Neural cell (in vitro differentiated cells): ENCODE measurements at regions not wholly inside any gene's neighbourhood (a gene's known extent, or its start where the extent isn't known, plus 50 kb on each side); places are given as distances from the start of the nearest gene placed in this dataset.
"Not testable (repeated sequence)": the region's sequence is repeated elsewhere in the genome, so short reads cannot be mapped to it uniquely, and the experiment has no call there.

ENCODE experiments used
- H2AFZ ChIP-seq: fragments of 200-600, 300-800 bp; sonication (generic), shearing (Covaris generic); 2 replicates; pipeline ENCODE4 v1.6.0; 2014; ENCODE audit warnings: low read depth, mild to moderate bottlenecking, antibody characterized with exemption, low read length, moderate library complexity
- H3F3A ChIP-seq: fragments of 200-600 bp; shearing (Covaris generic); 2 replicates; pipeline ENCODE4 v1.6.1; 2016; ENCODE audit warnings: mild to moderate bottlenecking, moderate library complexity, mixed read lengths, antibody characterized with exemption, low read length; ENCODE audit not compliant: insufficient read depth, poor library complexity, severe bottlenecking
- H3K27ac ChIP-seq: fragments of 200-600, 300-800 bp; sonication (generic), shearing (Covaris generic); 2 replicates; pipeline ENCODE4 v1.5.1; 2014; ENCODE audit warnings: mild to moderate bottlenecking, low read length, moderate library complexity
- H3K27me3 ChIP-seq: fragments of 300-800, 200-600 bp; sonication (generic), shearing (Covaris generic); 2 replicates; pipeline ENCODE4 v1.6.0; 2014; ENCODE audit warnings: mild to moderate bottlenecking, low read depth, low read length, moderate library complexity; ENCODE audit not compliant: insufficient read depth
- H3K36me3 ChIP-seq: fragments of 300-800, 200-600 bp; sonication (generic), shearing (Covaris generic); 2 replicates; pipeline ENCODE4 v1.5.1; 2014; ENCODE audit warnings: mild to moderate bottlenecking, antibody characterized with exemption, low read length, moderate library complexity; ENCODE audit not compliant: insufficient read depth
- H3K4me2 ChIP-seq: fragments of 300-800, 200-600 bp; sonication (generic), shearing (Covaris generic); 2 replicates; pipeline ENCODE4 v1.6.0; 2014; ENCODE audit warnings: mild to moderate bottlenecking, low read length
- H3K4me3 ChIP-seq: fragments of 300-800, 200-600 bp; sonication (generic), shearing (Covaris generic); 2 replicates; pipeline ENCODE4 v1.5.1; 2014; ENCODE audit warnings: mild to moderate bottlenecking, low read length, moderate library complexity
- H3K79me2 ChIP-seq: fragments of 200-600 bp; shearing (Covaris generic); replicated peaks from 2 replicates; pipeline ENCODE4 v1.6.0; 2014; ENCODE audit warnings: mild to moderate bottlenecking, low read length, moderate library complexity; ENCODE audit not compliant: insufficient read depth
- H3K9ac ChIP-seq: fragments of 300-800, 200-600 bp; sonication (generic), shearing (Covaris generic); 2 replicates; pipeline ENCODE4 v1.6.1; 2016; ENCODE audit warnings: mild to moderate bottlenecking, low read length, mixed read lengths
- H3K9me2 ChIP-seq: fragments of 200-600 bp; shearing (Covaris generic); 2 replicates; pipeline ENCODE4 v1.6.1; 2016; ENCODE audit warnings: mild to moderate bottlenecking, low read length, mixed read lengths; ENCODE audit not compliant: insufficient read depth
- H3K9me3 ChIP-seq: fragments of 200-600, 300-800 bp; sonication (generic), shearing (Covaris generic); 2 replicates; pipeline ENCODE4 v1.6.1; 2016; ENCODE audit warnings: mild to moderate bottlenecking, mixed run types, low read length, moderate library complexity, mixed read lengths
- H4K20me1 ChIP-seq: fragments of 200-600 bp; shearing (Covaris generic); 2 replicates; pipeline ENCODE4 v1.6.1; 2016; ENCODE audit warnings: mild to moderate bottlenecking, mixed run types; ENCODE audit not compliant: insufficient read depth
- EP300 ChIP-seq: fragments of 450-650 bp; conservative IDR thresholded peaks from 2 replicates; pipeline ENCODE4 v1.6.1; 2014; ENCODE audit warnings: antibody characterized with exemption, mild to moderate bottlenecking, moderate library complexity; ENCODE audit not compliant: poor library complexity, severe bottlenecking
- EZH2 ChIP-seq: fragments of 200-600, 300-800 bp; shearing (Covaris generic), sonication (generic); IDR thresholded peaks from 2 replicates; pipeline ENCODE4 v1.6.1; 2014; ENCODE audit warnings: antibody characterized with exemption, low read length, borderline replicate concordance, mild to moderate bottlenecking; ENCODE audit not compliant: insufficient read depth, poor library complexity, severe bottlenecking
- MXI1 ChIP-seq: fragments of 450-650 bp; conservative IDR thresholded peaks from 2 replicates; pipeline ENCODE4 v1.6.1; 2014; ENCODE audit warnings: antibody characterized with exemption, mild to moderate bottlenecking; ENCODE audit not compliant: poor library complexity, severe bottlenecking
- POLR2AphosphoS5 ChIP-seq: IDR thresholded peaks from 2 replicates; pipeline ENCODE4 v1.6.1; 2012
- RAD21 ChIP-seq: fragments of 450-650 bp; conservative IDR thresholded peaks from 2 replicates; pipeline ENCODE4 v1.6.1; 2014; ENCODE audit warnings: antibody characterized with exemption, mild to moderate bottlenecking, moderate library complexity
- SMC3 ChIP-seq: fragments of 450-650 bp; conservative IDR thresholded peaks from 2 replicates; pipeline ENCODE4 v1.6.1; 2014; ENCODE audit warnings: antibody characterized with exemption, mild to moderate bottlenecking, moderate library complexity; ENCODE audit not compliant: poor library complexity
- TAF1 ChIP-seq: IDR thresholded peaks from 2 replicates; pipeline ENCODE4 v1.6.1; 2012; ENCODE audit warnings: low read depth
- TF ChIP-seq, protein P1 (sequence below): fragments of 450-650 bp; IDR thresholded peaks from 2 replicates; pipeline ENCODE4 v1.5.1; 2014; ENCODE audit warnings: antibody characterized with exemption, mild to moderate bottlenecking, moderate library complexity; ENCODE audit not compliant: poor library complexity, severe bottlenecking
- TF ChIP-seq, protein P2 (sequence below): IDR thresholded peaks from 2 replicates; pipeline ENCODE4 v1.6.1; 2012; ENCODE audit warnings: borderline replicate concordance

DNA sequence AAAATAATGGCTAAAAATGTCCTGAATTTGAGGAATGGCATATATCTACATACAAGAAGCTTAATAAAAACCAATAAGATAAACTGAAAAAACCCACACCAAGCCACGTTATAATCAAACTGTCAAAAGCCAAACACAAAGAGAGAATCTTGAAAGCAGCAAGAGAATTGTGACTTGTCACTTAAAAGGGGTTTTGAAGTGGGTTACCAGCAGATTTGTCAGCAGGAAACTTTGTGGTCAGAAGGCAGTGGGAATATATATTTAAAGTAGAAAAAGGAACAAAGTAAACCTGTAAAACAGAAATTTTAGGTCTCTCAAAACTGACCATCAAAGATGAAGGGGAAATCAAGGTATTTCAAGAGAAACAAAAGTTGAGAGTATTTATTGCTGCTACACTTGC, 171.9 kb upstream of the CNTNAP5 start:
- TF ChIP-seq TAF1 (no peak), EZH2 (no peak), RAD21 (no peak), MXI1 (no peak), EP300 (no peak), POLR2AphosphoS5 (no peak)
- TF ChIP-seq, protein P1, sequence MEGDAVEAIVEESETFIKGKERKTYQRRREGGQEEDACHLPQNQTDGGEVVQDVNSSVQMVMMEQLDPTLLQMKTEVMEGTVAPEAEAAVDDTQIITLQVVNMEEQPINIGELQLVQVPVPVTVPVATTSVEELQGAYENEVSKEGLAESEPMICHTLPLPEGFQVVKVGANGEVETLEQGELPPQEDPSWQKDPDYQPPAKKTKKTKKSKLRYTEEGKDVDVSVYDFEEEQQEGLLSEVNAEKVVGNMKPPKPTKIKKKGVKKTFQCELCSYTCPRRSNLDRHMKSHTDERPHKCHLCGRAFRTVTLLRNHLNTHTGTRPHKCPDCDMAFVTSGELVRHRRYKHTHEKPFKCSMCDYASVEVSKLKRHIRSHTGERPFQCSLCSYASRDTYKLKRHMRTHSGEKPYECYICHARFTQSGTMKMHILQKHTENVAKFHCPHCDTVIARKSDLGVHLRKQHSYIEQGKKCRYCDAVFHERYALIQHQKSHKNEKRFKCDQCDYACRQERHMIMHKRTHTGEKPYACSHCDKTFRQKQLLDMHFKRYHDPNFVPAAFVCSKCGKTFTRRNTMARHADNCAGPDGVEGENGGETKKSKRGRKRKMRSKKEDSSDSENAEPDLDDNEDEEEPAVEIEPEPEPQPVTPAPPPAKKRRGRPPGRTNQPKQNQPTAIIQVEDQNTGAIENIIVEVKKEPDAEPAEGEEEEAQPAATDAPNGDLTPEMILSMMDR: no peak
- TF ChIP-seq, protein P2, sequence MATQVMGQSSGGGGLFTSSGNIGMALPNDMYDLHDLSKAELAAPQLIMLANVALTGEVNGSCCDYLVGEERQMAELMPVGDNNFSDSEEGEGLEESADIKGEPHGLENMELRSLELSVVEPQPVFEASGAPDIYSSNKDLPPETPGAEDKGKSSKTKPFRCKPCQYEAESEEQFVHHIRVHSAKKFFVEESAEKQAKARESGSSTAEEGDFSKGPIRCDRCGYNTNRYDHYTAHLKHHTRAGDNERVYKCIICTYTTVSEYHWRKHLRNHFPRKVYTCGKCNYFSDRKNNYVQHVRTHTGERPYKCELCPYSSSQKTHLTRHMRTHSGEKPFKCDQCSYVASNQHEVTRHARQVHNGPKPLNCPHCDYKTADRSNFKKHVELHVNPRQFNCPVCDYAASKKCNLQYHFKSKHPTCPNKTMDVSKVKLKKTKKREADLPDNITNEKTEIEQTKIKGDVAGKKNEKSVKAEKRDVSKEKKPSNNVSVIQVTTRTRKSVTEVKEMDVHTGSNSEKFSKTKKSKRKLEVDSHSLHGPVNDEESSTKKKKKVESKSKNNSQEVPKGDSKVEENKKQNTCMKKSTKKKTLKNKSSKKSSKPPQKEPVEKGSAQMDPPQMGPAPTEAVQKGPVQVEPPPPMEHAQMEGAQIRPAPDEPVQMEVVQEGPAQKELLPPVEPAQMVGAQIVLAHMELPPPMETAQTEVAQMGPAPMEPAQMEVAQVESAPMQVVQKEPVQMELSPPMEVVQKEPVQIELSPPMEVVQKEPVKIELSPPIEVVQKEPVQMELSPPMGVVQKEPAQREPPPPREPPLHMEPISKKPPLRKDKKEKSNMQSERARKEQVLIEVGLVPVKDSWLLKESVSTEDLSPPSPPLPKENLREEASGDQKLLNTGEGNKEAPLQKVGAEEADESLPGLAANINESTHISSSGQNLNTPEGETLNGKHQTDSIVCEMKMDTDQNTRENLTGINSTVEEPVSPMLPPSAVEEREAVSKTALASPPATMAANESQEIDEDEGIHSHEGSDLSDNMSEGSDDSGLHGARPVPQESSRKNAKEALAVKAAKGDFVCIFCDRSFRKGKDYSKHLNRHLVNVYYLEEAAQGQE: no peak
- no peaks in the 10 kb centered on the region for H3K9me3 ChIP-seq
- H3K9me2 ChIP-seq: no peaks in the 10 kb centered on the region
- H3K79me2 ChIP-seq: no peaks in the 10 kb centered on the region
- H3K36me3 ChIP-seq: no peaks in the 10 kb centered on the region
- H4K20me1 ChIP-seq: no peaks in the 10 kb centered on the region
- no peak overlapping the region for H3K9ac ChIP-seq
- no peak overlapping the region for H3K4me2 ChIP-seq
- no peaks in the 10 kb centered on the region for H3K27me3 ChIP-seq
- no peak overlapping the region for H3K27ac ChIP-seq
- no peak overlapping the region for H3K4me3 ChIP-seq
- H2AFZ ChIP-seq: no peak overlapping the region
- no peaks in the 10 kb centered on the region for H3F3A ChIP-seq

DNA sequence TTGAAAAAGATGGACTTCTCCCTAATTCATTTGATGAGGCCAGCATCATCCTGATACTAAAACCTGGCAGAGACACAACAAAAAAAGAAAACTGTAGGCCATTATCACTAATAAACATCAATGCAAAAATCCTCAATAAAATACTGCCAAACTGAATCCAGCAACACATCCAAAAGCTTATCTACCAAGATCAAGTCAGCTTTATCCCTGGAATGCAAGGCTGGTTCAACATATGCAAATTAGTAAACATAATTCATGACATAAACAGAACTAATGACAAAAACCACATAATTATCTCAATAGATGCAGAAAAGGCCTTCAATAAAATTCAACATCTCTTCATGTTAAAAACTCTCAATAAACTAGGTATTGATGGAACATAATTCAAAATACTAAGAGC, 166.1 kb upstream of the CNTNAP5 start:
- not testable (repeated sequence) for H3K27me3 ChIP-seq, H2AFZ ChIP-seq, H3K36me3 ChIP-seq, H4K20me1 ChIP-seq, H3K79me2 ChIP-seq, H3K27ac ChIP-seq, H3F3A ChIP-seq, H3K9me2 ChIP-seq, H3K4me2 ChIP-seq, H3K4me3 ChIP-seq, H3K9me3 ChIP-seq, H3K9ac ChIP-seq

DNA sequence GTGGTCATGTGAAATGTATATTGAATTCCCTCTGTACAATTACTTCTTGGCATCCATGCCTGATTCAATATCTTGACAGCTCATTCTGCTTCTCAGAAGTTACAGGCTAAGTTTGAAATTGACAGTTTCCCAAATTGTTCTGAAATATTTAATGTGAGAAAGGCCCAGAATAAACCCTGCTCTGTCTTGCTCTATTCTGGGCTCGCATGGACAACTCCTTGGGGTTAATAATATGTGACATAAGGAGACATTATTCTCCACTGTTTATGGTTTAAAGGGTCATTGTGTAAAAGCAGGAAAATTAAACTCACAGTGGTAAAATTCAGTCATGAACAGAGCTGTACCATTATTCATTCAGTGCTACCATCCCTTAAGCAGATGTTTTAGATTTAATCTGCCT, 160.7 kb upstream of the CNTNAP5 start:
- no peaks in the 10 kb centered on the region for H3K79me2 ChIP-seq
- H3K27me3 ChIP-seq: no peaks in the 10 kb centered on the region
- H3K4me3 ChIP-seq: no peak overlapping the region
- H3F3A ChIP-seq: no peaks in the 10 kb centered on the region
- no peak overlapping the region for H2AFZ ChIP-seq
- H3K9ac ChIP-seq: no peak overlapping the region
- peaks cover 4% of the 10 kb centered on the region for H3K9me3 ChIP-seq
- H3K27ac ChIP-seq: no peak overlapping the region
- no peaks in the 10 kb centered on the region for H4K20me1 ChIP-seq
- H3K4me2 ChIP-seq: no peak overlapping the region
- TF ChIP-seq RAD21: no peak
- TF ChIP-seq EZH2: no peak
- no peak for TF ChIP-seq TAF1
- TF ChIP-seq EP300: no peak
- TF ChIP-seq, protein P2: no peak
- TF ChIP-seq POLR2AphosphoS5: no peak
- no peak for TF ChIP-seq SMC3
- TF ChIP-seq MXI1: no peak
- TF ChIP-seq, protein P1: no peak
- H3K9me2 ChIP-seq: no peaks in the 10 kb centered on the region
- no peaks in the 10 kb centered on the region for H3K36me3 ChIP-seq
